Astrocyte (in vitro differentiated cells and primary cell): ENCODE measurements at regions not wholly inside any gene's neighbourhood (a gene's known extent, or its start where the extent isn't known, plus 50 kb on each side); places are given as distances from the start of the nearest gene placed in this dataset.

Experiments used
- EZH2 ChIP-seq: IDR thresholded peaks from 2 replicates; pipeline ENCODE4 v1.6.1; 2012; ENCODE audit warnings: mild to moderate bottlenecking, low read length, inconsistent platforms; ENCODE audit not compliant: insufficient read depth
- TF ChIP-seq, protein P1 (sequence below): IDR thresholded peaks from 2 replicates; pipeline ENCODE4 v1.5.1; 2011; ENCODE audit warnings: low read depth, mild to moderate bottlenecking, inconsistent platforms, low read length, moderate library complexity; ENCODE audit not compliant: insufficient read depth

DNA sequence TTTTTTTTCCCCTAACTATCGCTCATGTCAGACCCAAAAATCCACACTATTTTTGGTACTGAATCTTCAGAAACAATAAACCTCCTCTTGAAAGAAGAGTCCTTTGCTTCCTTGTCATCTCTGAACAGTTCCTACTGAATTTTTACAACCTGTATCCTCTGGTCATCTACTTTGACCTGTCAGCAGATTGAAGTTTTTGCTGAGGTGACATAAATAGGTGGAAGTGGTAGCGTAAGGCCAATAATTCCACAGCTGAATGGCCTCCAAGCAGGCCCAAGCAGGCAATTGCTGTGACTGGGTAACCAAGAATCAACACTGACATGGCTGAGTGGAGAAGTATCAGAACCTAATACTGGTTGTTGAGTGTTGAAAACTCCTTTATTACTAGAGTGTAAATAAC is 117.4 kb upstream of the MAGI2 start:
- TF ChIP-seq, protein P1, sequence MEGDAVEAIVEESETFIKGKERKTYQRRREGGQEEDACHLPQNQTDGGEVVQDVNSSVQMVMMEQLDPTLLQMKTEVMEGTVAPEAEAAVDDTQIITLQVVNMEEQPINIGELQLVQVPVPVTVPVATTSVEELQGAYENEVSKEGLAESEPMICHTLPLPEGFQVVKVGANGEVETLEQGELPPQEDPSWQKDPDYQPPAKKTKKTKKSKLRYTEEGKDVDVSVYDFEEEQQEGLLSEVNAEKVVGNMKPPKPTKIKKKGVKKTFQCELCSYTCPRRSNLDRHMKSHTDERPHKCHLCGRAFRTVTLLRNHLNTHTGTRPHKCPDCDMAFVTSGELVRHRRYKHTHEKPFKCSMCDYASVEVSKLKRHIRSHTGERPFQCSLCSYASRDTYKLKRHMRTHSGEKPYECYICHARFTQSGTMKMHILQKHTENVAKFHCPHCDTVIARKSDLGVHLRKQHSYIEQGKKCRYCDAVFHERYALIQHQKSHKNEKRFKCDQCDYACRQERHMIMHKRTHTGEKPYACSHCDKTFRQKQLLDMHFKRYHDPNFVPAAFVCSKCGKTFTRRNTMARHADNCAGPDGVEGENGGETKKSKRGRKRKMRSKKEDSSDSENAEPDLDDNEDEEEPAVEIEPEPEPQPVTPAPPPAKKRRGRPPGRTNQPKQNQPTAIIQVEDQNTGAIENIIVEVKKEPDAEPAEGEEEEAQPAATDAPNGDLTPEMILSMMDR: no peak
- no peak for TF ChIP-seq EZH2
